ENCODE measurements at regions not wholly inside any gene's neighbourhood (a gene's known extent, or its start where the extent isn't known, plus 50 kb on each side); places are given as distances from the start of the nearest gene placed in this dataset.

DNA sequence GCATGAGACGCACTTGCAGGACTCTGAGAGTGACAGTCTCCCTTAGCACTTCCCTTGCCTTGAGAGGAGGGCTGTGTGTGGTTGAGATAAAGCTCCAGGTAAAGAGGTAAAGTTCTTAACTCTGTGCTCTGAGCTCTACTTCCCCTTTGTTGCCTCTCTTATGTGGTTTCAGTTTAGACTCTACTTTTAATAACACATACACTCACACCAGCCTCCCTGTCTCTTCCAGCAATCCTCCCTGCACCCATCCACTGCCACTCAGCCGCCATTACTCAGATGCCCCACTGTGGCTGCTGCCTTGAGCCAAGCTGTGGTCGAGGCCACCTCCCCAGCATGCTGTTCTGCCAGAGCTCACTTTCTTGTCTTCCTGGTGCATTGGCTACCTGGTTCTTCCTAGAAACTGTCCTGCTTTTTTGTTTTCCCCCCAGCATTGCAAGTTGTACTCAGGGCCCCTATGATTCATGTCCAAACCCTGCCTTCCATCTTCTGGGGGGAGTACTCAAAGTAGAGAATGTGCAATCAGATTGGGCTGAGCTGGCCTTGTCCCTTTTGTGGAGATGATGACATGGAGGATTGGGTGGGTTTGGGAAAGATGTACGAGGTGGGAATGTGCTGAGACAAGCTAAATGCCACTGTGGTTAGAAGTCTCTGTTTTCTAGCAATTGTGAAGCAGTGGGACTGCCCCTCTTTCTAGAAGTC, 115.5 kb upstream of the PARP11 start:
- no peak for FAIRE-seq

DNA sequence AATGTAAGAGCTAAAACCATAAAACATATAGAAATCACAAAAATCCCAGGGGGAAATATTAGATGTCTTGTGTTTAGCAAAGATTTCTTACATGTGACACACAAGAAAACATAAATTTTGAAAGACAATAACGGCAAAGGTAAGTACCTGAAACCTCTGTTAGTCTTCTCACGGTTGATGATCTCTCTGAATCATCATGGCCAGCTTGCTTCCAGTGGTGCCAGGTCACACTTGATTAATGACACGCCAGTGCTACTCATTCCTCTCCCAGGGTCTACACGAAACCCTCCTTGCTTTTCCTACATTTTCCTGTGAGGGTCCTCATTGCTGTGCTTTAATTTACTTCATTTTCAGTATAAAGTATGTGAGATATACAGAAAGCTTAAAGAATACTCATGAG, 114.4 kb upstream of the PARP11 start:
- FAIRE-seq, result no peak

GRCh38 chr12:3980504-3981272, 107.5 kb upstream of the PARP11 start:
- no peak for FAIRE-seq

- FAIRE-seq, result no peak
These were observed 104.4 kb upstream of the PARP11 start for GRCh38 chr12:3977621-3978020.

DNA sequence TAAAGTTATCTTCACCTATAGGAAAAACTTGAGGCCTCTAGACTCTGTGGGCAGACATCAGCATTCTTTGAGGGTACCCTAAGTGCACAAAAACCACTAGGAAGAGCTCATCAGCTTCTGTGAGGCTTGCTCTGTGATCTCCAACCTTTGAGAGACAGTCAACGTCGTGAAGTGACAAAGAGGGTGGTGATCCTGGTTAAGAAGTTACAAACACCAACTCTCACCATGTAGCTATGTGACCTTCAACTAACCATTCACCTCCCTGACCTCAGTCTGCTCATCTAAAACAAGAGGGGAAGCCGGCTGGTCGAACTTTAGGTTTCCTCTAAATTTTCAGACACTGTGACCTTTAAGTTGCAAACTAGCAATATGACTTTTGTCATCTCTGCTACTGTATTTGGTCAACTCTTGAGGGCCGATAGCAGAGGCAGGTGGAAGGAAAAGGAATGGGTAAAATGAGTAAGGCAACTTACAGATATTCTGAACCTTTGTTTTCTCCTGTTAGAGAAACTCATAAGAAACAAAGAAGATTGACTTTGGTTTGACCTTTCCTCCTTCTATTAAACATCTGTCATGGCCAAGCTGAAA, 103.2 kb upstream of the PARP11 start:
- no peak for FAIRE-seq

GRCh38 chr12:3975652-3976051, 102.5 kb upstream of the PARP11 start:
- no peak for FAIRE-seq

- FAIRE-seq, result no peak
These were observed 101.7 kb upstream of the PARP11 start for GRCh38 chr12:3974883-3975282.

- FAIRE-seq, result no peak
These were observed 100.9 kb upstream of the PARP11 start for GRCh38 chr12:3973973-3974644.

DNA sequence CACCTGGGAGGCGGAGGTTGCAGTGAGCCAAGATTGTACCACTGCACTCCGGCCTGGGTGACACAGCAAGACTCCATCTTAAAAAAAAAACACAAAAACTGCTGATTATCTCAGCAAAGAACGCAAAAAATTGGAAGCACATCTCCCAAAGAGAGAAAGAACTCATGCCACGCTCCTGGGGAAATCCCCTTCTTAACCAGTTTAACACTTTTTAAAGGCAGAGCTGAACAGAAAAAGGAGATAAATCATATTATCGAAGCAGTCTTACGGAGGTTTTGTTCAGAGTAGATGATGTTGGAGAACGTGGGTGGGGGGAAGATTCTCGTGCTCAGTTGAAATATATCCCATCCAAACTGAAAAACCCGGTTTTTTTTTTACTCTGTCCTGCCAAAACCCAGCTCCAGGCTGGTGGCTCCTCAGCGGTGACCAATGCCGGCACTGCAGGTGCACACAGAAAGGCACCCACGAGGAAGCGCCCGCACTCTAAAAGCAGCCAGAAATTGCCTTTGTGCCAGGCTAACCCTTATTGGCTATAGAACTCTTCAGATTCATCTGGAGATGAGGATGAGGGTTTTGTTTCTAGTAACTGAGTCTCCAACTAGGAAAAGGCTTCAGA, 100.2 kb upstream of the PARP11 start:
- FAIRE-seq, result no peak

DNA sequence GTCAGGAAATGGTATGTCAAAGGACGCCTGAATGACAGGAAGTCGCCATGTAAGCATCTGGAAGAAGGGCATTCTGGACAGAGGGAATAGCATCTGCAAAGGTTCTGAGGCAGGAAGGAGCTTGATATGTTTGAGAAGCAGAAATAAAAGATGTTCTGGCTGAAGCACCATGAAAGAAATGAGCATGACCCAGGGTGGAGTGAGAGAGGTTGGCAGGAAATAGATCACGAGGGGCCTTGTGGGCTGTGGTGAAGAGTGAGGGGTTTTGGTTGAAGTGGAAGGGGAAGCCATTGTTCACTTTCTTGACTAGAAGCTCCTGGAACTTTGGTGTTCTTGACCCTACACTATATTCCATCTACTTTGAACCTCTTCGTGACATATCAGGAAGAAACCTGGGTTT, 99.4 kb upstream of the PARP11 start:
- FAIRE-seq, result no peak

DNA sequence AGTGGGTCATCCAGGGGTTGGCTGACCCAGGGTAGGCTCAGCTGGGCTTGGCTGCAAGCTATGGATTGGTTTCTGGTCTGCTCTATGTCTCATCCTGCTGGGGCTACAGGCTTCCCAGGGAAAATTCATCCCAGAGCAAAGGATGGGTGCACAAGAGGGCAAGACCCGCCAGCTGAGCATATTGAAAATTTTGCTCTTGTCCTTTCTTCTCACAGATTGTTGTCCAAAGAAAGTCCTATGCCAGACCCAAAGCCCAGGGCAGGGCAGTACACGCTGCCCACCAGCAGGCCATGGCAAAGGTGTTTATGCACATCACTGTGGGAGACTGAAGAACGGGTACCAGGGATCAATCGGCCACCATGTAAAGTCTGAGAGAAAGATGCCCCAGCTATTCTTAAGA, 95.3 kb upstream of the PARP11 start:
- FAIRE-seq, result no peak

DNA sequence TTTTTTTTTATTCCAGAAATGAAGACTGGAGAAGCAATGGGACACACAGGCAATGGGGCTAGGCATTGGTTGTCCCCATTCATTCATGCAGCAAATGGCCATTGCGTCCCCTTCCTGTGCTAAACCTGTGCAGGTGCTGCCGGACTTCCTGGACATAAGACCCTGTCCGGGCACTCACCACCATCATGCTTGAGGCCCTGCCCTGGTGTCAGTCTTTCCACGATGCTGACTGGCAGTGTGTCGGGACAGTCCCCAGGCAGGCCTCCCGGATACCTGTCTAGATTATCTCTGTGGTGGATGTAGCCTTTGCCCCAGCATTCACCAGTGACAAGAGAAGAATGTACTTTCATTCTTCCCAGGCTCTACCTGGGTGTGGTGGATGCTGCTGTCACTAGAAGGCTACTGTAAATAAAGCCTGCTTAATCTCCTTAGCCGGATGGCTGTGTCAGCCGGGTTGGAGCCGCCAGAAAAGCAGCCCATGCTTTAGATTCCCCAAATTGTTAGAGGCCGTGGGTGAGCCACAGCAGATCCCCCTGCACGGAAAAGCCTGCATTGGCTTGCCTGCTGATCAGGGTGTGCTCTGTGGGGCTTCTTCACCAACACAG, 94.5 kb upstream of the PARP11 start:
- no peak for FAIRE-seq

DNA sequence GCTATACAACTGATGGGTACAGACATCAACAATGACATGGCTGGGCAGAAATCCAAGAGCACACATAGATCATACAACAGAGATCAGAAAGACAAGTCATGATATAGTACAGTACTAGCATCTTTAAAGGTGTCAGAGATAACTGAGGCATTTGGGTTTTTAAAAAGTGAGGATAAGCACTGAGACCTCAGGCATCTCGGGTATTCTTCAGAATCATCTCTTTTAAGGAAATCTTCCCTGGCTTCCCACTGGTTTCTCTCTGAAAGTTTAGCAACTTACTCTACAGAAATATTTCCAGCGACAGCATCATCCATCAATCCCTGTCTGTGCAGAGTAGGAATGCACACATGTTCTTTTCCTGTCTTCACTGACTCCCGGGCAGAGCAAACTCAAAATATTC, 93.2 kb upstream of the PARP11 start:
- FAIRE-seq, result no peak

DNA sequence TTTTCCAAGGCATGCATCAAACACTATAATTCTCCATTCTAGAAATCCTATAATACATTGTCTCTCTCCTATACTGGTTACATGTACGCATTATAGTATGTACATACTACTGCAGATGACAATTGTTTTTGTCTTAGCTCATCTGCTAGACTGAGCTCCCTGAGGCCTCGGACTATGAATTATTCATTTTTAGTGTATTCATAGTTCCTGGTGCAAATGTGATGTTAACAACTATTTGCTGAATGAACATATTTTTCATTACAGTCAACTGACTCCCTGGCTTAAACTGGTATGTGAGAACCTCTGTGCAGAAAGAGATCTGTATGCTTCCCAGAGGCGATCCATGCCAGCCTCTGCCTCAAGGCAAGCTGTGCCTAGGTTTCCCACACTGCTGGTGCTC, 91.8 kb upstream of the PARP11 start:
- FAIRE-seq, result no peak

GRCh38 chr12:3964439-3964838, 91.2 kb upstream of the PARP11 start:
- no peak for FAIRE-seq

DNA sequence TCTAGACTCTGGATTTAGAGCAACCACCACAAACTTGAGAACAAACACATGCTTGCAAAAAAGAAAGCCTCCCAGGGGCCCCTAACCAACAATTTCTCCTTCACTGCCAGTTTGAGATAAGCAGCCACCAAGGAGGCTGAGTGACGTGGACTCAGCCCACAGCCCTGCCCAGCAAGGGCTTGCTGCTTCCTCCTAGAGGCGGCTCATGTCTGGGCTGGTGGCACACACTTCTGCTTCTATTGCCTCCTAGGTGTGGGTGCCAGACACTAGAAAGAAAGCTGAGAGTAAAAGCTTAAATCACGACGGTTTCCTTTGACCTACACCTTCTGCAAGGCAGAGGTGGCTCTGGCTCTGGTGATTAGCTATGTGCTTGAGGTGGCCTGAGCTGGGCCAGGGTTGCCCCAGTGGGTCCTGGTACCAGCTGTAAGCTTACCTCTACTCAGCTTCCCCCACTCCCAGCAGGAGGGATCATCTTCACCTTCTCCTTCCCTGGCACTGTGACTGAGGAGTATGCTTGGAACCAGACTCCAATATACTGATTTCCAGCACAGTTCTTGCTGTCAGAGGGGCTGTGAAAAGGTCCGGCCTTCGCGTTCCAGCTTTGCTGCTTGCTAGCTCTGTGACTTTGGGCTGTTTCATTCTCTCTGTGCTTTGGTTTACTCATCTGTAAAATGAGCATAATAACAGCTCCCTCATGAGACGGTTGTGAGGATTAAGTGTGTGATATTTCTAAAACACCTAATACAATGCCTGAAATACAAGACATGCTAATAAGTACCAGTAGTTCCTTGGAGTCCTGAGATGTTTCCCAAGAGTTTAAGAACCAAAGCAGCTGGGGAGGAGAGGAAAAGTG, 89.7 kb upstream of the PARP11 start:
- FAIRE-seq, result no peak

- no peak for FAIRE-seq
These were observed 88.4 kb upstream of the PARP11 start for GRCh38 chr12:3961591-3961990.

DNA sequence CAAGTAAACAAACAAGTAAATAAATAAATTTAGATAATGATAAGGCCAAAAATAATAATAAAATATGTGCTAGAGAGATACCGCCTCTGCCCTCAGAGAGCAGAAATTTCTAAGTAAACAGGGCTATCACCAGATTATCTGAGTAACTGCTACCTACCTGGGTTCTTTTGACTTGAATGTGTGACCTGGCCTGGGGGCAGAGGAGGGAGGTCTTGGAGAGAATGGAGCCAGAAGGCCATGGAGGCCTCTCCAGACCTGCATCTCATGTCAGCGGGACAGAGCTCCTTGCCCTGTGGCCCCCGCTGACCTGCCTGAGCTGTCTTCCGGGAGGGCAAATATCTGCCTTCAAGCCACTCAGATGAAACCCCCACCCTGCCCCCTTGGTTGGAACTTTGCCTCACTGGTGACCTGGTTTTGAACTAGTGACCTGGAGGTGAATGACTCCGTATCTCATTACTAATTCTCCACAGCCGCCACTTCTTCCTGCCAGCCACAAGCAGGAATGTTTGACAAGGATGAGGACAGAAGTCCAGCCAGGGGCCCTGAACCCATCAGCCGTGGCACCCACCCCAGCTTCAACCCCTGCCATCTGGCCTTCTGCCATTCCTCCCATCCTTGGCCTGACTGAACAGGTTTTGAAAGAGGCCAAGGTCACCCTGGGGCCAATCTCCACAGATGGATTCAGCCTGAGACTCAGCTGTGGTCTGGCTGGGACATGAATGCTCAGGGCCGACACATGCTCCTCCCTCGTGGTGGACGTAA, 86.8 kb upstream of the PARP11 start:
- no peak for FAIRE-seq

- no peak for FAIRE-seq
These were observed 85.3 kb upstream of the PARP11 start for GRCh38 chr12:3958534-3958933.

GRCh38 chr12:3951380-3952135, 78.4 kb upstream of the PARP11 start:
- no peak for FAIRE-seq
